GM19239 (cell line): ENCODE measurements at regions not wholly inside any gene's neighbourhood (a gene's known extent, or its start where the extent isn't known, plus 50 kb on each side); places are given as distances from the start of the nearest gene placed in this dataset.

Experiments used
- DNase-seq: peaks from one replicate; pipeline ENCODE4 v3.0.0; 2011; ENCODE audit warnings: low spot score; ENCODE audit not compliant: insufficient read length
- FAIRE-seq: peaks from 2 replicates; lab custom pipeline; 2011; peaks lifted over from hg19 to GRCh38; lab: Jason Lieb, UNC

DNA sequence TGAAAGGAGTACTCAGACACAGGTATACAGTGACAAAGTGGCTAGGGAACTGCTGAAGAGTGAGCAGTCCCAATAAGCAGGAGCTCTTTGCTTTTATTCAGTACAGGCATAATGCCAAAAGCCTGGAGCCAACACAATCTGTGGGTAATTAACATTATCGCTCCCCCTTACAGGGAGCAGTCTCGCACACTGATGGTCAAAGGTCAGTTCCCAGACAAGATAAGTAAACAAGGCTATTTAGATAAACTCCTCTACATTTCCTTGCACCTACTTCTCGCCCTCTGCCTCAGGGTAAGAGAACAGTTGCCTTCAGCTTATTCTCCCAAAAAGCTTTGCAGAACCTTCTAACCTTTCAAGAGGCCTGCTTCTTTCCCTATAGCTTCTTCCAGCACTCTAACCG lies 73.9 kb upstream of the TAF9B start:
- no peak for FAIRE-seq

DNA sequence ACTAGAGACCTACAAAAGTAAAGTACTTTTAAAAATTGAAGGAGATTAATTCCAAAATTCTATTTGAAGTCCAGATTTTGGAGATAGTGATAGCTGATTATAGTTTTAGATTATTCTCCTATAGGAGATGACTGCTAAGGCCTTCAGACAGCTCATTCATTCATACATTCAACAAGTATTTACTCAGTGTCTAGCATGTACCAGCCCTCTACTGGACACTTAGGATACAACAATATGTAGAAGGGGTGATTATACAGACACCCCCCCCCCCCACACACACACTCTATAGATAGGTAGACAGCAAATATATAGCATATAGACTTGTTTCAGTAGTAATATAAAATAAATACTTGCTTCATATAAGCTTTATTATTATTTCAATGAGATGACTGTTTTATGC lies 60.4 kb upstream of the TAF9B start:
- DNase-seq, result no peak
- FAIRE-seq, result peak; percentile 35

More for the DNA sequence above, 73.9 kb upstream of the TAF9B start:
- no peak for DNase-seq
